NCI-H2107 treated with DMSO at 0.1 percent for 48 hours (cell line): ENCODE measurements at regions not wholly inside any gene's neighbourhood (a gene's known extent, or its start where the extent isn't known, plus 50 kb on each side); places are given as distances from the start of the nearest gene placed in this dataset.
"Not testable (repeated sequence)": the region's sequence is repeated elsewhere in the genome, so short reads cannot be mapped to it uniquely, and the experiment has no call there.

Source experiments
- DNase-seq: peaks from one replicate; lab custom pipeline; 2025; ENCODE audit not compliant: unreplicated experiment; lab: John Stamatoyannopoulos, UW

GRCh38 chr2:16194931-16195680 lies 254.8 kb downstream of the MYCN start:
- DNase-seq, result no peak

DNA sequence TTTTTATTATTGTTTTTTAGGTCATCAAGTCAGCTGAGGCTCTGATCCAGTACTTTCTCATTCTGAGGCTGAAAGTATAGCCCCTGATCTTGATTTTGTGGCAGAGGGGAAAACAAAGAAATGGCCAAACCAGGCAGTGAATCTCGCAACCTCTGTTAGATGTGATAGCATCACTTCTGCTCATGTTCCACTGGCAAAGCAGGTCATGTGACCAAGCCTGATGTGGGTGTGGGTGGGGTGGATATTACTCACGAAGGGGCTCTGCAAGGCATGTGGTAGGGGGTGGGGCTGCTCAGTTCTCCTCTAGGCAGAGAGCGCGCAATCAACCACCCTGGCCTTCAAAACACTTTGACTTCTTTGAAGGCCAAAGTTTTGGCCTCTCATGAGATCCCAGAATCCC lies 254.2 kb downstream of the MYCN start:
- no peak for DNase-seq

- no peak for DNase-seq
Observed at GRCh38 chr2:16194096-16194390, 253.7 kb downstream of the MYCN start.

- no peak for DNase-seq
Observed at GRCh38 chr2:16192416-16193216, 252.3 kb downstream of the MYCN start.

GRCh38 chr2:16191431-16192200 lies 251.3 kb downstream of the MYCN start:
- DNase-seq, result no peak

GRCh38 chr2:16190446-16191270 lies 250.3 kb downstream of the MYCN start:
- no peak for DNase-seq

DNA sequence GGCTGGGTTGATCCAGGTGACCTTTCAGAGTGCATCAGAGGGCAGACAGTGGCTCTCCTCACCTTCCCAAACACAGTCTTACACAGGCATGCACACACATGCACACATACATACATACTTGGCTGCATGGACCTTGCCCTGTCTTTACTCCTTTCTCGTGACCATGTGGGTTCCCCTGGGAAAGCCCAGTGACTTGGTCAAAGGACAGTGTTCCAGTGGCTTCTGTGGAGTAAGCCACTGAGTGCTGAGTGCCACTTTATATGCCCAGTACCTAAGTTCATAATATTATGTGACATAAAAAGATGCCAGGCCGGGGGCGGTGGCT lies 249.4 kb downstream of the MYCN start:
- no peak for DNase-seq

DNA sequence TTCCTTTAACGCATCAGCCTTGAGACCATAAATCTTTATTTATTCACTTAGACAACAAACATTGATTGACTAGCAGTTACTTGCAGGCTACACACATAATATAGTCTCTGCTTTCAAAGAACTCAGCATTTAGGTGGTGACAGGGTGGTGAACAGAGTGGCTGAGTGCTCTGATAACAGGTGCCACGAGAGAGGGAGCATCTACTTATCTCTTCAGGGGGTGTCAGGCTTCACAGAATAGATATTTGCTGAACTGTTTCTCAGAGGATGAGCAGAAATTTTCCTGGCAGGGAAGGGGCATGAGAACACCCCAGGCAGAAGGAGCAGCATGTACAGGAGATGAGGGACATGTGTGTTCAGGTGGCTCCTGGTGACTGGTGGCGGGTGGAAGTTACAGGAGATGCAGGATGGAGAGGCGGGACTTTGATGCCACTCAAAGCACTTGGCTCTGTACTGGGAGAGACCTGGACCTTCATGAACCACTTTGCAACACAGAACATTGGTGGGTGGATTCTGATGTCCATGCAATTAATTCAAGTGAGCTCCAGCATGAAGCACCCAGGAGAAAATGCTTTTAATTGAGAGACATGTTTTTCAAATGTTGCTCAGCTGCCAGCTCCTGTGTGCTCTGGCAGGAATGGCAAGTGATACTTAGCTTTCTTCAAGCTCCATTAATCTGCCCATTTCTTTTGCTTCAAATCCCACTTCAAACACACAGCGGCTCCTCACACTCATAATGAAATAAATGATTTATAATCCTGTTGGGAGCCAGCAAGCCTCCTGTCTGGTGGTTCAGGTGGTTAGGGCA lies 248.9 kb downstream of the MYCN start:
- peak; percentile 24 for DNase-seq

DNA sequence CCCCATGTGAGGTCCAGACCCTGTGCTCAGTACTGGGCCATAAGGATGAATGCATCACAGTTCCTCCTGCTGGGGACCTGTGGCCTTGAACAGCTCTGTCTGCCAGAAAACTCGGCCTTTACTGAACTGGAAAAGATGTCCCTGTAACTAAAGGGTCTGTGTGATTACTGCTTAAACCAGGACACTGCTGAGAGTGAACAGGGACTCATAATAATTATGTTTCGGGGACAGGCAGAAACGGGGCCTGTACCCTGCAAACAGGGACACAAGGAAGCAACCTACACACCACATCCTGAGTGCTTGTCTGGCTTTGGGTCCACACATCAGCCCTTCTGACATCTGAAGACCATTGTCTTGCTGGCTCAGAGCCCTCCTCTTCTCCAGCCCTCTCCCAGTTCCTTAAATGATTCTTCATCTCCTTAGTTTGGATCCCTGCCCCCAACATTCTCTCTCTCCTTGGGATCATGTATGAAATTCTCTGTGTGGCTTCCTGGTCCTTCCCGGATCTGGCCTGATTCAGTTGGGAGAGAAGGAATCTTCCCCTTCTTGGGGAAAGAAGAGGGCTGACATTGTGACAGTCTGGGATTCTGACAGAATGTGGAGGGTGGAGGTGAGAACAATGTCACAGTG lies 248.0 kb downstream of the MYCN start:
- no peak for DNase-seq

DNA sequence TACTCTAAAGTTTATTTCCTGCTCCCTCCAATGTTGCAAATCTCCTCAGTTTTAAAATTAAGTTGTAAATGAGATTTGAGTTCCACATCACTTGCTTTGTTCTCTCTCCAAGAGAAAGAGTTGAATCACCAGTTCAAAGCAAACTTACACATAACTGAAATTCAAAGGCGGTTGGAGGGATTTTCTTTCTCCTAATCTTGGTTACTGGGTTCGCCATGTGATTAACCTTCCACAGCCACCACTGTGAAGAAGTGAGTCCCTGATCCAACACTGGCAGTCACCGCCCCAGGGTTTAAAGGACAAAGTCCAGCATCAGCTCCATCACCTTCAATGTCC lies 247.1 kb downstream of the MYCN start:
- DNase-seq, result no peak

- DNase-seq, result no peak
Observed at GRCh38 chr2:16186661-16187481, 246.5 kb downstream of the MYCN start.

DNA sequence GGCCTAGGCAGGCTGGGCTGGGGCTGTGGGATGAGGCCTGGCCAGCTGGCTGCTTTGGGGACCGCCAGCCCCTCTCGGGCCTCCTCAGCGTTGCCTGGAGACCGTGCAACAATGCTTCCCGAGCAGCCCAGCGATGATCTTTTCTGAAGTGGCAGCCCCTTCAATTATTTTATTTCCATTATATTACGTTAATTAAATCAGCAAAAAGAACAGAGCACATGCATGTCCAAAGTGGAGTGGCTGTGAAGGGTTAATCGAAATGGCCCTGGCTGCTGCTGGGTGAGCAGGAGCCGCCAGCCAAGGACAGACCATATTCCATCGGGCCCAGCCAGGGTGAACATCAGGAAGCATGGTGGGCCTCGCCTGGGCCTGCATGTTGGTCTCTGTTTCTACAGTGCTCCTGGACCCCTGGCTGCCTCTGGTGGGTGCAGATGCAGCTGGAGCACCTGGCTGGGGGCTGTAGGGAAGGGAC lies 245.5 kb downstream of the MYCN start:
- no peak for DNase-seq

DNA sequence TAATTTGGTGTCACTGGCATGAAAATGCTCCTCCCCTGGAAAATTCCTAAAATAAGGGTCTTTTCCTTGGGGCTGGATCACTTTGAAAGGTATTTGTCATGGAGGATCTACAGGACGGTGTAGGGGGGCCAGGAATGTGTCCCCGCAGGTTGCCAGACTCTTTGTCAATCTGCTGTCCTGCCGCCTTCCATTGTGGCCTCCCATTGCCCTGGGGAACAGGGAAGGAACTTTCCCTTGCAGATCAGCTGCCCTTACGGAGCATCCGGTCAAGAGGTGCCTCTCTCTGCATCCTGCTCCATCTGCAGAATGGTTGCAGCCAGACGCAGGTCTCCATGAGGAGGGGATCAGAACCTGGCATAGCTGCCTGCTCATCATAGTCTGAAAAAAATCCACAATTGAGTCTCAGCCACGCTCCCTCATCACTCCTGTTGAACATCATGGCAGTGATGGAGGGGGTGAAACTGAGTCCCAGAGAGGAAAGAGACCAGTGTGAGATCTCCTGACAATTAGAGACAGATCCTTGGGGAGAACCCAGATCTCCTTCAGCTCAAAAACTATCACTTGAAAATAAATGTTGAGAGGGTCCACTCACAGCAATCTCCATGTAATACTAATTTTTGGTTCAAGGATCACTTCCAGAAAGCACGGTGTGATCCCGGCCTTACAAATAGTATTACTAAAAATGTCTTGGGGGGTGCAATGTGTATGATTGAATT lies 244.8 kb downstream of the MYCN start:
- no peak for DNase-seq

DNA sequence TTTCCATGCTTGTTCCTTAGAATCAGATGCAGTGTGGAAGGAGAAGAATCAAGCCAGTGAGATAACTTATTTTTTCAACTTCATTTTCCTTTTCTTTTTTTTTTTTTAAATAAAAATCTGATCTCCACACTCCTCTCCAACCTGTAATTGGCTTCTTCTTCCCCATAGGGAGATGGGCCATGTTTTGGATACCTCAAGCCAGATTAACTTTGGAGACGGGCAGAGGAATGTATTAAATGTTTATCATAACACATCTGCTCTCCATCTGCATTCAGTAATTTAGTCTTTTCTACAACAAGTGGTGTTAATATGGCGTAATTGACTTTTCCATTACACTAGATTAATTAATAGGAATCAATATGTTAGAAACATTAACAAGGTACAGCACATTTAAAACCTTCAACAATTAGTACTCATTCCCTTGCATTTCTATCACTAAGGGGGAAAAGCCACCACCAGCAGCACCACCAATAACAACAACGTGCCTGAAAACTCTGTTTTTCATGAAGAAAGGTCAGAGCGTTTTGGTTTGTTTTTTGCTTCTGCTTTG lies 244.1 kb downstream of the MYCN start:
- DNase-seq, result no peak

DNA sequence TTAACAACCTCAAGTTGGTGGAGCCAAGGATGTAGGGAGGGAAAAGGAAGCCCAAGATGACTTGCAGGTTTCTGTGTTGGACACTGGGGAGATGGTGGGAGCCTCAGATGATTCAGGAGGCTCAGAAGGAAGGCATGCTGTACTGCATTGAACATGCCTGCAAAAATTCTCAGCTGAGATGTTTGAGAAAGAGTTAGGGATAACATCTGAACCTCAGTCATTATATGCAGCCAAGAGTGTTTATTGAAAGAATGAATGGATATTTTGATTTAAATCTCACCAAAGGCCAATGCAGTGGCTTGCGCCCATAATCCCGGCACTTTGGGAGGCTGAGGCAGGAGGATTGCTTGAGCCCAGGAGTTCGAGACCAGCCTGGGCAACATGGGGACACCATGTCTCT lies 243.0 kb downstream of the MYCN start:
- DNase-seq, result no peak

- no peak for DNase-seq
Observed at GRCh38 chr2:16182841-16183240, 242.5 kb downstream of the MYCN start.

- not testable (repeated sequence) for DNase-seq
Observed at GRCh38 chr2:16182311-16182815, 242.0 kb downstream of the MYCN start.

DNA sequence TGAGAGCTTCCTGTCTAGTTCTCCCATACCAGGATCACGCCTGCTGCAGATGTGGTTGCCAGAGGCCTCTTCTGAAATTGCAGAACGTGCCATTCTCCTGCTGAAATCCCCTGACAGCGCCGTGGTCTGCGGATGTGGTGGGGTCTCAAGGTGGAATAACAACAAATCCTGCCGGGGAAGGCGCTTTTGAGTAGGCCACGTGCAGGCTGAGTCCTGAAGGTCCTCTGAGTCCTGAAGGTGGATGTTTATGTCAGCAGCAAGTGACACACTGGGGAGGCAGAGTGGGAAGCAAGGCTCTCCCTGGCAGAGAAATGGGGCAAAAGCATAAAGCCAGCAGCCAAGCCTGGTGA lies 241.4 kb downstream of the MYCN start:
- no peak for DNase-seq
